DND-41 (cell line): ENCODE measurements at regions not wholly inside any gene's neighbourhood (a gene's known extent, or its start where the extent isn't known, plus 50 kb on each side); places are given as distances from the start of the nearest gene placed in this dataset.

Experiments
- CTCF ChIP-seq: IDR thresholded peaks from 2 replicates; pipeline ENCODE4 v1.5.1; 2012; ENCODE audit warnings: borderline replicate concordance, low read length, moderate library complexity, mild to moderate bottlenecking; ENCODE audit not compliant: poor library complexity, severe bottlenecking; ENCODE audit errors: extremely low read depth
- EZH2 ChIP-seq: IDR thresholded peaks from 3 replicates; pipeline ENCODE4 v1.6.1; 2012; ENCODE audit warnings: borderline replicate concordance, low read depth, mild to moderate bottlenecking, moderate library complexity, low read length, inconsistent platforms; ENCODE audit not compliant: severe bottlenecking

- TF ChIP-seq CTCF (no peak), EZH2 (no peak)
Observed at GRCh38 chrX:138939038-138939437, 227.5 kb upstream of the FGF13 start.
